CD14-positive monocyte (primary cell): ENCODE measurements at regions not wholly inside any gene's neighbourhood (a gene's known extent, or its start where the extent isn't known, plus 50 kb on each side); places are given as distances from the start of the nearest gene placed in this dataset.

Experiments used
- DNase-seq, 3 donors: peaks; one replicate each; pipeline ENCODE4 v3.0.0-alpha.2; 2011 to 2022
- H2AFZ ChIP-seq: 2 replicates; pipeline ENCODE4 v1.6.0; 2012; ENCODE audit warnings: mild to moderate bottlenecking, low read depth, low read length, inconsistent platforms; ENCODE audit not compliant: insufficient read depth, poor library complexity, severe bottlenecking
- H3K27ac ChIP-seq, 2 donors: 1 replicate in 1 of 2; 2 replicates in 1 of 2; pipeline ENCODE4 v1.5.1; 2012 to 2013; ENCODE audit warnings: low read length in 2 of 2, control low read depth in 1 of 2, inconsistent platforms in 1 of 2, low read depth in 1 of 2, mild to moderate bottlenecking in 1 of 2
- H3K27me3 ChIP-seq, 2 donors: one replicate each; pipeline versions ENCODE4 v1.6.0 to v1.6.1; 2011 to 2013; ENCODE audit warnings: low read length in 2 of 2; ENCODE audit not compliant: control insufficient read depth in 2 of 2, insufficient read depth in 2 of 2
- H3K36me3 ChIP-seq, 2 donors: replicated peaks in 1 of 2; 1 replicate in 1 of 2; 2 replicates in 1 of 2; pipeline versions ENCODE4 v1.5.1 to v1.6.1; 2012 to 2013; ENCODE audit warnings: low read length in 2 of 2, control low read depth in 1 of 2, inconsistent platforms in 1 of 2, mild to moderate bottlenecking in 1 of 2; ENCODE audit not compliant: insufficient read depth in 2 of 2, control insufficient read depth in 1 of 2
- H3K4me1 ChIP-seq, 2 donors: 1 replicate in 1 of 2; 2 replicates in 1 of 2; pipeline versions ENCODE4 v1.5.1 to v1.6.1; 2012 to 2013; ENCODE audit warnings: low read length in 2 of 2, control low read depth in 1 of 2, inconsistent platforms in 1 of 2, mild to moderate bottlenecking in 1 of 2, moderate library complexity in 1 of 2; ENCODE audit not compliant: insufficient read depth in 2 of 2, control insufficient read depth in 1 of 2
- H3K4me2 ChIP-seq: replicated peaks from 2 replicates; pipeline ENCODE3; 2012; ENCODE audit warnings: low read length, moderate library complexity, mild to moderate bottlenecking; ENCODE audit not compliant: poor library complexity, severe bottlenecking; ENCODE audit errors: extremely low read depth
- H3K4me3 ChIP-seq, 3 experiments: fragments of 200-600 bp in 1 of 3; sonication (generic) in 1 of 3; replicated peaks in 1 of 3; 1 replicate in 2 of 3; 2 replicates in 1 of 3; pipeline ENCODE4 v1.5.1; 2011 to 2013; ENCODE audit warnings: low read length in 3 of 3, mild to moderate bottlenecking in 3 of 3, control low read depth in 2 of 3, low read depth in 2 of 3, inconsistent platforms in 1 of 3, moderate library complexity in 1 of 3
- H3K79me2 ChIP-seq: 2 replicates; pipeline ENCODE4 v1.6.0; 2012; ENCODE audit warnings: mild to moderate bottlenecking, control low read depth, inconsistent platforms, low read length, moderate library complexity; ENCODE audit not compliant: insufficient read depth
- H3K9ac ChIP-seq: 2 replicates; pipeline ENCODE4 v1.6.0; 2017; ENCODE audit warnings: low read length, mild to moderate bottlenecking; ENCODE audit not compliant: insufficient read depth, poor library complexity, severe bottlenecking
- H3K9me3 ChIP-seq, 2 donors: replicated peaks in 1 of 2; 1 replicate in 1 of 2; 2 replicates in 1 of 2; pipeline versions ENCODE4 v1.5.1 to v1.6.1; 2012 to 2013; ENCODE audit warnings: low read length in 2 of 2, control low read depth in 1 of 2; ENCODE audit not compliant: control insufficient read depth in 1 of 2, insufficient read depth in 1 of 2
- H4K20me1 ChIP-seq: 2 replicates; pipeline ENCODE4 v1.6.0; 2012; ENCODE audit warnings: mild to moderate bottlenecking, low read length, control low read depth, moderate library complexity; ENCODE audit not compliant: insufficient read depth
- H3K27ac Mint-ChIP-seq, 7 donors: one replicate each; pipeline ENCODE4 v1.8.0; 2020; ENCODE audit warnings: mild to moderate bottlenecking in 7 of 7, mixed read lengths in 7 of 7, moderate library complexity in 6 of 7, inconsistent platforms in 2 of 7
- H3K27me3 Mint-ChIP-seq, 3 donors: one replicate each; pipeline ENCODE4 v1.8.0; 2021 to 2022; ENCODE audit warnings: low read depth in 3 of 3, mild to moderate bottlenecking in 3 of 3, mixed read lengths in 3 of 3, moderate library complexity in 3 of 3, inconsistent platforms in 1 of 3
- H3K36me3 Mint-ChIP-seq, 2 donors: one replicate each; pipeline ENCODE4 v1.8.0; 2020; ENCODE audit warnings: mixed read lengths in 2 of 2, inconsistent platforms in 1 of 2, mild to moderate bottlenecking in 1 of 2
- H3K4me1 Mint-ChIP-seq: one replicate; pipeline ENCODE4 v1.8.0; 2020; ENCODE audit warnings: mild to moderate bottlenecking, mixed read lengths
- H3K4me3 Mint-ChIP-seq, 2 donors: one replicate each; pipeline ENCODE4 v1.8.0; 2020; ENCODE audit warnings: mild to moderate bottlenecking in 2 of 2, mixed read lengths in 2 of 2, moderate library complexity in 1 of 2
- H3K9me3 Mint-ChIP-seq, 7 donors: one replicate each; pipeline ENCODE4 v1.8.0; 2020 to 2022; ENCODE audit warnings: mixed read lengths in 7 of 7, mild to moderate bottlenecking in 6 of 7, moderate library complexity in 6 of 7, inconsistent platforms in 2 of 7
- CTCF ChIP-seq: fragments of 200-600 bp; IDR thresholded peaks from one replicate; pipeline ENCODE4 v1.8.0; 2022; ENCODE audit warnings: antibody characterized with exemption, mild to moderate bottlenecking
- WGBS: methylation state at CpG from one replicate; pipeline ENCODE4 v1.1.5; 2013; ENCODE audit warnings: missing lambda C conversion rate; ENCODE audit not compliant: insufficient coverage; 5-methylcytosine and 5-hydroxymethylcytosine counted together
- intact Hi-C, 2 donors: fragments of 100-400 bp; cut with micrococcal nuclease; formaldehyde crosslinking; loops; one replicate each; pipeline versions ENCODE4 v1.15.0 to v1.15.1; 2023

- Histone ChIP-seq H3K4me3 (no peak overlapping the region), H2AFZ (no peak overlapping the region), H4K20me1 (no peaks in the 10 kb centered on the region), H3K36me3 (no peaks in the 10 kb centered on the region), H3K27me3 (no peaks in the 10 kb centered on the region), H3K79me2 (no peaks in the 10 kb centered on the region), H3K9ac (no peak overlapping the region), H3K4me1 (no peaks in the 10 kb centered on the region), H3K9me3 (no peaks in the 10 kb centered on the region), H3K27ac (no peak overlapping the region), H3K4me2 (no peak overlapping the region)
- Mint-ChIP-seq H3K9me3 (peaks cover 0 to 3% (median 1%) of the 10 kb centered on the region in 7 donors), H3K27me3 (peaks cover 0 to 3% (median 1%) of the 10 kb centered on the region in 3 donors), H3K4me3 (no peak overlapping the region), H3K27ac (no peak overlapping the region), H3K4me1 (no peaks in the 10 kb centered on the region), H3K36me3 (no peaks in the 10 kb centered on the region)
- TF ChIP-seq CTCF = no peak
- no CpG with 5 or more reads among the region's 1 CpG for WGBS
- DNase-seq = no peak
- intact Hi-C loops = no loop called here
These were observed 585.8 kb upstream of the UBE2E2 start for GRCh38 chr3:22617372-22617771.

- Histone ChIP-seq H3K9me3 (no peaks in the 10 kb centered on the region), H3K27ac (no peak overlapping the region), H4K20me1 (no peaks in the 10 kb centered on the region), H3K9ac (no peak overlapping the region), H3K4me2 (no peak overlapping the region), H3K79me2 (no peaks in the 10 kb centered on the region), H3K4me1 (no peaks in the 10 kb centered on the region), H2AFZ (no peak overlapping the region), H3K36me3 (no peaks in the 10 kb centered on the region), H3K27me3 (no peaks in the 10 kb centered on the region), H3K4me3 (no peak overlapping the region)
- peaks cover 0 to 3% (median 2%) of the 10 kb centered on the region in 7 donors for H3K9me3 Mint-ChIP-seq
- H3K27ac Mint-ChIP-seq = no peak overlapping the region
- no peak overlapping the region for H3K4me3 Mint-ChIP-seq
- DNase-seq = no peak
- intact Hi-C loops = no loop called here
- H3K4me1 Mint-ChIP-seq = no peaks in the 10 kb centered on the region
- H3K27me3 Mint-ChIP-seq = peaks cover 0 to 1% (median 0%) of the 10 kb centered on the region in 3 donors
- no peak for TF ChIP-seq CTCF
- WGBS = no CpG with 5 or more reads among the region's 1 CpG
- no peaks in the 10 kb centered on the region for H3K36me3 Mint-ChIP-seq
These were observed 582.6 kb upstream of the UBE2E2 start for GRCh38 chr3:22620498-22620897.
